Kidney epithelial cell (primary cell): ENCODE measurements at regions not wholly inside any gene's neighbourhood (a gene's known extent, or its start where the extent isn't known, plus 50 kb on each side); places are given as distances from the start of the nearest gene placed in this dataset.

Experiments used
- DNase-seq: peaks from one replicate; pipeline ENCODE4 v3.0.0-alpha.2; 2010; ENCODE audit warnings: low read depth
- H3K27me3 ChIP-seq: 2 replicates; pipeline ENCODE4 v1.6.0; 2011; ENCODE audit warnings: low read length; ENCODE audit not compliant: control insufficient read depth, insufficient read depth
- H3K36me3 ChIP-seq: 2 replicates; pipeline ENCODE4 v1.5.1; 2011; ENCODE audit warnings: low read length; ENCODE audit not compliant: control insufficient read depth, insufficient read depth
- H3K4me3 ChIP-seq: 2 replicates; pipeline ENCODE4 v1.5.1; 2011; ENCODE audit warnings: low read depth, mild to moderate bottlenecking, control low read depth, low read length
- CTCF ChIP-seq: IDR thresholded peaks from 2 replicates; pipeline ENCODE4 v1.5.1; 2011; ENCODE audit warnings: mild to moderate bottlenecking, moderate library complexity, low read length, control low read depth, inconsistent platforms; ENCODE audit not compliant: insufficient read depth, poor library complexity, severe bottlenecking

GRCh38 chr13:87923753-87924152, 252.6 kb downstream of the SLITRK5 start:
- no peak for DNase-seq
- H3K36me3 ChIP-seq: no peaks in the 10 kb centered on the region
- H3K27me3 ChIP-seq: no peaks in the 10 kb centered on the region
- no peak overlapping the region for H3K4me3 ChIP-seq
- TF ChIP-seq CTCF: no peak

GRCh38 chr13:87925006-87925405, 253.8 kb downstream of the SLITRK5 start:
- H3K4me3 ChIP-seq: no peak overlapping the region
- no peaks in the 10 kb centered on the region for H3K27me3 ChIP-seq
- no peaks in the 10 kb centered on the region for H3K36me3 ChIP-seq
- no peak for DNase-seq
- TF ChIP-seq CTCF: no peak

GRCh38 chr13:87940776-87941175, 269.6 kb downstream of the SLITRK5 start:
- Histone ChIP-seq H3K36me3 (no peaks in the 10 kb centered on the region), H3K4me3 (no peak overlapping the region), H3K27me3 (no peaks in the 10 kb centered on the region)
- no peak for TF ChIP-seq CTCF
- DNase-seq: no peak

GRCh38 chr13:87941226-87941625, 270.1 kb downstream of the SLITRK5 start:
- no peak for TF ChIP-seq CTCF
- peak; percentile 12 for DNase-seq
- no peaks in the 10 kb centered on the region for H3K27me3 ChIP-seq
- H3K36me3 ChIP-seq: no peaks in the 10 kb centered on the region
- H3K4me3 ChIP-seq: no peak overlapping the region

- H3K36me3 ChIP-seq: no peaks in the 10 kb centered on the region
- H3K4me3 ChIP-seq: no peak overlapping the region
- H3K27me3 ChIP-seq: no peaks in the 10 kb centered on the region
- no peak for TF ChIP-seq CTCF
- DNase-seq: peak; percentile 4
Observed at GRCh38 chr13:87942205-87942604, 271.0 kb downstream of the SLITRK5 start.

- no peak for DNase-seq
- H3K36me3 ChIP-seq: no peaks in the 10 kb centered on the region
Observed at GRCh38 chr13:87944038-87944437, 272.9 kb downstream of the SLITRK5 start.

More at GRCh38 chr13:87944038-87944437, 272.9 kb downstream of the SLITRK5 start:
- no peak for TF ChIP-seq CTCF
- Histone ChIP-seq H3K27me3 (no peaks in the 10 kb centered on the region), H3K4me3 (no peak overlapping the region)
